HepG2 (cell line): ENCODE measurements at regions not wholly inside any gene's neighbourhood (a gene's known extent, or its start where the extent isn't known, plus 50 kb on each side); places are given as distances from the start of the nearest gene placed in this dataset.

Experiments used
- ATAC-seq: fragments of 200-7000 bp; cut with Tn5 transposase; 3 replicates; pipeline ENCODE4 v1.9.1; 2020; ENCODE audit warnings: mild to moderate bottlenecking, moderate library complexity
- BruUV-seq: library from RNA; stranded (reverse); fragments of 400-500 nt; replicated peaks from 2 replicates; lab custom pipeline; 2021; lab: Mats Ljungman, UMichigan
- CTCF ChIA-PET: fragments of 300-600 bp; formaldehyde crosslinking; extraction: SDS; loops from one replicate; lab custom pipeline; 2021; ENCODE audit warnings: low total read pairs, inconsistent platforms, low intra/inter-chr PET ratio; lab: Yijun Ruan, JAX
- POLR2A ChIA-PET: fragments of 350-600 bp; sonication (Branson Sonifier 250); formaldehyde crosslinking; loops from one replicate; lab custom pipeline; 2020; ENCODE audit warnings: antibody characterized with exemption, inconsistent platforms; lab: Yijun Ruan, JAX
- DNase-seq: peaks from one replicate; pipeline ENCODE4 v3.0.0-alpha.2; 2015; ENCODE audit warnings: low spot score
- FAIRE-seq: peaks from 3 replicates; lab custom pipeline; 2011; peaks lifted over from hg19 to GRCh38; lab: Jason Lieb, UNC
- H2AFZ ChIP-seq: one replicate; pipeline ENCODE4 v1.6.1; 2011; ENCODE audit warnings: low read length, inconsistent platforms
- H3K27ac ChIP-seq: fragments of 300-600 bp; 3 replicates; pipeline ENCODE4 v1.8.0; 2011; ENCODE audit warnings: mixed run types, mild to moderate bottlenecking, mixed read lengths, low read length, inconsistent platforms; ENCODE audit not compliant: insufficient read depth; ENCODE audit errors: extremely low read length
- H3K27me3 ChIP-seq, 2 experiments: fragments of 200-600 bp in 1 of 2; 2 replicates in 1 of 2; 3 replicates in 1 of 2; pipeline versions ENCODE4 v1.6.0 to v1.8.0; 2011; ENCODE audit warnings: low read length in 2 of 2, mild to moderate bottlenecking in 2 of 2, moderate library complexity in 2 of 2, inconsistent platforms in 1 of 2; ENCODE audit not compliant: insufficient read depth in 2 of 2, control insufficient read depth in 1 of 2
- H3K36me3 ChIP-seq, 2 experiments: fragments of 200-600 bp in 1 of 2; replicated peaks in 1 of 2; 2 replicates in 1 of 2; 3 replicates in 1 of 2; pipeline versions ENCODE4 v1.5.1 to v1.8.0; 2011; ENCODE audit warnings: low read length in 2 of 2, inconsistent platforms in 1 of 2; ENCODE audit not compliant: insufficient read depth in 2 of 2, control insufficient read depth in 1 of 2
- H3K4me1 ChIP-seq: 2 replicates; pipeline ENCODE4 v1.5.1; 2012; ENCODE audit warnings: low read length, inconsistent platforms; ENCODE audit not compliant: insufficient read depth
- H3K4me2 ChIP-seq: 2 replicates; pipeline ENCODE4 v1.6.0; 2011; ENCODE audit warnings: low read depth, low read length, inconsistent platforms
- H3K4me3 ChIP-seq, 3 experiments: fragments of 200-600 bp in 1 of 3; sonication (generic), shearing (Covaris generic) in 1 of 3; replicated peaks in 1 of 3; 2 replicates each; pipeline ENCODE4 v1.5.1; 2011 to 2016; ENCODE audit warnings: low read length in 3 of 3, inconsistent platforms in 2 of 3, low read depth in 2 of 3, mild to moderate bottlenecking in 2 of 3, control low read depth in 1 of 3, mixed read lengths in 1 of 3; ENCODE audit not compliant: insufficient read depth in 1 of 3
- H3K79me2 ChIP-seq: one replicate; pipeline ENCODE4 v1.6.1; 2011; ENCODE audit warnings: low read length, inconsistent platforms; ENCODE audit not compliant: insufficient read depth
- H3K9ac ChIP-seq: 2 replicates; pipeline ENCODE4 v1.6.0; 2011; ENCODE audit warnings: mild to moderate bottlenecking, low read depth, low read length, inconsistent platforms; ENCODE audit not compliant: insufficient read depth
- H3K9me3 ChIP-seq: 2 replicates; pipeline ENCODE4 v1.5.1; 2012; ENCODE audit warnings: mild to moderate bottlenecking, low read length
- H4K20me1 ChIP-seq: 2 replicates; pipeline ENCODE4 v1.6.0; 2011; ENCODE audit warnings: inconsistent platforms, mild to moderate bottlenecking, low read length, moderate library complexity; ENCODE audit not compliant: insufficient read depth
- GLI4 ChIP-seq: sonication (generic); formaldehyde crosslinking; IDR thresholded peaks from 2 replicates; pipeline ENCODE4 v1.5.1; 2020; ENCODE audit warnings: missing genetic modification reagents, mild to moderate bottlenecking, moderate library complexity, borderline replicate concordance
- IKZF4 ChIP-seq: sonication (generic); formaldehyde crosslinking; IDR thresholded peaks from 2 replicates; pipeline ENCODE4 v1.5.1; 2020; ENCODE audit warnings: borderline replicate concordance, mild to moderate bottlenecking, low read depth, missing genetic modification reagents; ENCODE audit errors: not compliant biosample characterization
- JUNB ChIP-seq: sonication (generic); formaldehyde crosslinking; IDR thresholded peaks from 2 replicates; pipeline ENCODE4 v1.8.0; 2022; ENCODE audit warnings: missing genetic modification reagents, mild to moderate bottlenecking, borderline replicate concordance
- MTF2 ChIP-seq: sonication (generic); formaldehyde crosslinking; IDR thresholded peaks from 2 replicates; pipeline ENCODE4 v1.5.0; 2020; ENCODE audit warnings: missing genetic modification reagents, borderline replicate concordance
- PHF21A ChIP-seq: sonication (generic); formaldehyde crosslinking; IDR thresholded peaks from 2 replicates; pipeline ENCODE4 v1.5.0; 2020; ENCODE audit warnings: mild to moderate bottlenecking, missing genetic modification reagents
- SKI ChIP-seq: fragments of 450-650 bp; IDR thresholded peaks from one replicate; pipeline ENCODE4 v1.6.1; 2018; ENCODE audit warnings: mild to moderate bottlenecking; ENCODE audit not compliant: partially characterized antibody
- ZIK1 ChIP-seq: sonication (generic); formaldehyde crosslinking; IDR thresholded peaks from 2 replicates; pipeline ENCODE4 v1.5.0; 2020; ENCODE audit warnings: mild to moderate bottlenecking, low read depth, missing genetic modification reagents, borderline replicate concordance
- ZMYM4 ChIP-seq: sonication (generic); formaldehyde crosslinking; IDR thresholded peaks from 2 replicates; pipeline ENCODE4 v1.8.1; 2023; ENCODE audit warnings: mild to moderate bottlenecking, missing genetic modification reagents
- WGBS: methylation state at CpG from one replicate; pipeline ENCODE4 v1.1.6; 2017; ENCODE audit warnings: low lambda C conversion rate; 5-methylcytosine and 5-hydroxymethylcytosine counted together
- in situ Hi-C: cut with HindIII; loops from 2 replicates; pipeline ENCODE4 v1.10.0; 2017; ENCODE audit warnings: low pct_unique_long_range_greater_than_20kb; ENCODE audit not compliant: extremely low pct_ligation_motif_present
- intact Hi-C: fragments of 100-400 bp; cut with micrococcal nuclease; formaldehyde crosslinking; loops from one replicate; pipeline ENCODE4 v1.10.0; 2022; ENCODE audit not compliant: unreplicated experiment
- TF ChIP-seq, protein P1 (sequence below): sonication (generic); formaldehyde crosslinking; IDR thresholded peaks from 2 replicates; pipeline ENCODE4 v1.5.0; 2020; ENCODE audit warnings: mild to moderate bottlenecking, missing genetic modification reagents
- TF ChIP-seq, protein P2 (sequence below): sonication (generic); formaldehyde crosslinking; IDR thresholded peaks from 2 replicates; pipeline ENCODE4 v1.8.1; 2023; ENCODE audit warnings: mild to moderate bottlenecking, missing genetic modification reagents
- TF ChIP-seq, protein P3 (sequence below): sonication (generic); formaldehyde crosslinking; IDR thresholded peaks from 2 replicates; pipeline ENCODE4 v1.4.0; 2020; ENCODE audit warnings: missing genetic modification reagents, borderline replicate concordance
- TF ChIP-seq, protein P4 (sequence below): sonication (generic); formaldehyde crosslinking; IDR thresholded peaks from 2 replicates; pipeline ENCODE4 v1.5.1; 2020; ENCODE audit warnings: mild to moderate bottlenecking, missing genetic modification reagents, moderate library complexity
- TF ChIP-seq, protein P5 (sequence below): sonication (generic); formaldehyde crosslinking; IDR thresholded peaks from 2 replicates; pipeline ENCODE4 v1.4.0; 2020; ENCODE audit warnings: mild to moderate bottlenecking, missing genetic modification reagents

DNA sequence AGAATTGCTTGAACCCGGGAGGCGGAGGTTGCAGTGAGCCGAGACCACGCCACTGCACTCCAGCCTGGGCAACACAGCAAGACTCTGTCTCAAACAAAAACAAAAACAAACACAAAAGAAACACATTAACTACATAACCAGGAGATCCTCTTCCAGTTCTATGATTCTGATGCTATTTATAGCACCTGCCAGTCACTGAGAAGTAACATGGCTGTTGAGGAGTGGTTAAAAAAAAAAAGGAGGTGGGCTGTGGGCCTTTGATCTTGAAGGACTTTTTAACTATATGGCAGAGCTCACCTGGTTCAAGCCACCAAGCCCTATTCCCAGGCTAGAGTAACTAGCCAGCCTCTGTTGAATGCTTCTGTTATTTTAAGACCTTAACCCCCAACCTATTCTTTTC lies 148.8 kb downstream of the ZBTB18 start:
- no peaks in the 10 kb centered on the region for H3K36me3 ChIP-seq
- in situ Hi-C loops (no loop called here), intact Hi-C loops (no loop called here)
- no peaks in the 10 kb centered on the region for H4K20me1 ChIP-seq
- H3K9ac ChIP-seq = no peak overlapping the region
- ATAC-seq (no peak), FAIRE-seq (no peak), DNase-seq (no peak)
- POLR2A ChIA-PET = no interaction called here
- H3K79me2 ChIP-seq = no peaks in the 10 kb centered on the region
- H3K4me1 ChIP-seq = no peaks in the 10 kb centered on the region
- peaks cover 3 to 20% of the 10 kb centered on the region in 2 experiments; a peak in 4 of 5 replicates for H3K27me3 ChIP-seq
- BruUV-seq = no TSS peak
- H2AFZ ChIP-seq = no peak overlapping the region
- H3K9me3 ChIP-seq = no peaks in the 10 kb centered on the region
- no peak overlapping the region for H3K27ac ChIP-seq
- H3K4me3 ChIP-seq = no peak overlapping the region
- H3K4me2 ChIP-seq = no peak overlapping the region
- CTCF ChIA-PET = no interaction called here
- 78% methylated on average over 4 of the region's 4 CpGs for WGBS
- no peak for TF ChIP-seq IKZF4
- no peak for TF ChIP-seq ZIK1 (CRISPR knock-in tag)
- TF ChIP-seq, protein P1, sequence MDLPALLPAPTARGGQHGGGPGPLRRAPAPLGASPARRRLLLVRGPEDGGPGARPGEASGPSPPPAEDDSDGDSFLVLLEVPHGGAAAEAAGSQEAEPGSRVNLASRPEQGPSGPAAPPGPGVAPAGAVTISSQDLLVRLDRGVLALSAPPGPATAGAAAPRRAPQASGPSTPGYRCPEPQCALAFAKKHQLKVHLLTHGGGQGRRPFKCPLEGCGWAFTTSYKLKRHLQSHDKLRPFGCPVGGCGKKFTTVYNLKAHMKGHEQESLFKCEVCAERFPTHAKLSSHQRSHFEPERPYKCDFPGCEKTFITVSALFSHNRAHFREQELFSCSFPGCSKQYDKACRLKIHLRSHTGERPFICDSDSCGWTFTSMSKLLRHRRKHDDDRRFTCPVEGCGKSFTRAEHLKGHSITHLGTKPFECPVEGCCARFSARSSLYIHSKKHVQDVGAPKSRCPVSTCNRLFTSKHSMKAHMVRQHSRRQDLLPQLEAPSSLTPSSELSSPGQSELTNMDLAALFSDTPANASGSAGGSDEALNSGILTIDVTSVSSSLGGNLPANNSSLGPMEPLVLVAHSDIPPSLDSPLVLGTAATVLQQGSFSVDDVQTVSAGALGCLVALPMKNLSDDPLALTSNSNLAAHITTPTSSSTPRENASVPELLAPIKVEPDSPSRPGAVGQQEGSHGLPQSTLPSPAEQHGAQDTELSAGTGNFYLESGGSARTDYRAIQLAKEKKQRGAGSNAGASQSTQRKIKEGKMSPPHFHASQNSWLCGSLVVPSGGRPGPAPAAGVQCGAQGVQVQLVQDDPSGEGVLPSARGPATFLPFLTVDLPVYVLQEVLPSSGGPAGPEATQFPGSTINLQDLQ = no peak
- TF ChIP-seq ZMYM4 = no peak
- TF ChIP-seq, protein P2, sequence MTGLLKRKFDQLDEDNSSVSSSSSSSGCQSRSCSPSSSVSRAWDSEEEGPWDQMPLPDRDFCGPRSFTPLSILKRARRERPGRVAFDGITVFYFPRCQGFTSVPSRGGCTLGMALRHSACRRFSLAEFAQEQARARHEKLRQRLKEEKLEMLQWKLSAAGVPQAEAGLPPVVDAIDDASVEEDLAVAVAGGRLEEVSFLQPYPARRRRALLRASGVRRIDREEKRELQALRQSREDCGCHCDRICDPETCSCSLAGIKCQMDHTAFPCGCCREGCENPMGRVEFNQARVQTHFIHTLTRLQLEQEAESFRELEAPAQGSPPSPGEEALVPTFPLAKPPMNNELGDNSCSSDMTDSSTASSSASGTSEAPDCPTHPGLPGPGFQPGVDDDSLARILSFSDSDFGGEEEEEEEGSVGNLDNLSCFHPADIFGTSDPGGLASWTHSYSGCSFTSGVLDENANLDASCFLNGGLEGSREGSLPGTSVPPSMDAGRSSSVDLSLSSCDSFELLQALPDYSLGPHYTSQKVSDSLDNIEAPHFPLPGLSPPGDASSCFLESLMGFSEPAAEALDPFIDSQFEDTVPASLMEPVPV (CRISPR knock-in tag) = no peak
- TF ChIP-seq JUNB = no peak
- TF ChIP-seq MTF2 (CRISPR knock-in tag) = no peak
- TF ChIP-seq GLI4 (CRISPR knock-in tag) = no peak
- TF ChIP-seq, protein P3, sequence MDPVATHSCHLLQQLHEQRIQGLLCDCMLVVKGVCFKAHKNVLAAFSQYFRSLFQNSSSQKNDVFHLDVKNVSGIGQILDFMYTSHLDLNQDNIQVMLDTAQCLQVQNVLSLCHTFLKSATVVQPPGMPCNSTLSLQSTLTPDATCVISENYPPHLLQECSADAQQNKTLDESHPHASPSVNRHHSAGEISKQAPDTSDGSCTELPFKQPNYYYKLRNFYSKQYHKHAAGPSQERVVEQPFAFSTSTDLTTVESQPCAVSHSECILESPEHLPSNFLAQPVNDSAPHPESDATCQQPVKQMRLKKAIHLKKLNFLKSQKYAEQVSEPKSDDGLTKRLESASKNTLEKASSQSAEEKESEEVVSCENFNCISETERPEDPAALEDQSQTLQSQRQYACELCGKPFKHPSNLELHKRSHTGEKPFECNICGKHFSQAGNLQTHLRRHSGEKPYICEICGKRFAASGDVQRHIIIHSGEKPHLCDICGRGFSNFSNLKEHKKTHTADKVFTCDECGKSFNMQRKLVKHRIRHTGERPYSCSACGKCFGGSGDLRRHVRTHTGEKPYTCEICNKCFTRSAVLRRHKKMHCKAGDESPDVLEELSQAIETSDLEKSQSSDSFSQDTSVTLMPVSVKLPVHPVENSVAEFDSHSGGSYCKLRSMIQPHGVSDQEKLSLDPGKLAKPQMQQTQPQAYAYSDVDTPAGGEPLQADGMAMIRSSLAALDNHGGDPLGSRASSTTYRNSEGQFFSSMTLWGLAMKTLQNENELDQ (CRISPR knock-in tag) = no peak
- no peak for TF ChIP-seq PHF21A (CRISPR knock-in tag)
- TF ChIP-seq, protein P4, sequence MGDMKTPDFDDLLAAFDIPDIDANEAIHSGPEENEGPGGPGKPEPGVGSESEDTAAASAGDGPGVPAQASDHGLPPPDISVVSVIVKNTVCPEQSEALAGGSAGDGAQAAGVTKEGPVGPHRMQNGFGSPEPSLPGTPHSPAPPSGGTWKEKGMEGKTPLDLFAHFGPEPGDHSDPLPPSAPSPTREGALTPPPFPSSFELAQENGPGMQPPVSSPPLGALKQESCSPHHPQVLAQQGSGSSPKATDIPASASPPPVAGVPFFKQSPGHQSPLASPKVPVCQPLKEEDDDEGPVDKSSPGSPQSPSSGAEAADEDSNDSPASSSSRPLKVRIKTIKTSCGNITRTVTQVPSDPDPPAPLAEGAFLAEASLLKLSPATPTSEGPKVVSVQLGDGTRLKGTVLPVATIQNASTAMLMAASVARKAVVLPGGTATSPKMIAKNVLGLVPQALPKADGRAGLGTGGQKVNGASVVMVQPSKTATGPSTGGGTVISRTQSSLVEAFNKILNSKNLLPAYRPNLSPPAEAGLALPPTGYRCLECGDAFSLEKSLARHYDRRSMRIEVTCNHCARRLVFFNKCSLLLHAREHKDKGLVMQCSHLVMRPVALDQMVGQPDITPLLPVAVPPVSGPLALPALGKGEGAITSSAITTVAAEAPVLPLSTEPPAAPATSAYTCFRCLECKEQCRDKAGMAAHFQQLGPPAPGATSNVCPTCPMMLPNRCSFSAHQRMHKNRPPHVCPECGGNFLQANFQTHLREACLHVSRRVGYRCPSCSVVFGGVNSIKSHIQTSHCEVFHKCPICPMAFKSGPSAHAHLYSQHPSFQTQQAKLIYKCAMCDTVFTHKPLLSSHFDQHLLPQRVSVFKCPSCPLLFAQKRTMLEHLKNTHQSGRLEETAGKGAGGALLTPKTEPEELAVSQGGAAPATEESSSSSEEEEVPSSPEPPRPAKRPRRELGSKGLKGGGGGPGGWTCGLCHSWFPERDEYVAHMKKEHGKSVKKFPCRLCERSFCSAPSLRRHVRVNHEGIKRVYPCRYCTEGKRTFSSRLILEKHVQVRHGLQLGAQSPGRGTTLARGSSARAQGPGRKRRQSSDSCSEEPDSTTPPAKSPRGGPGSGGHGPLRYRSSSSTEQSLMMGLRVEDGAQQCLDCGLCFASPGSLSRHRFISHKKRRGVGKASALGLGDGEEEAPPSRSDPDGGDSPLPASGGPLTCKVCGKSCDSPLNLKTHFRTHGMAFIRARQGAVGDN (CRISPR knock-in tag) = no peak
- no peak for TF ChIP-seq SKI
- TF ChIP-seq, protein P5, sequence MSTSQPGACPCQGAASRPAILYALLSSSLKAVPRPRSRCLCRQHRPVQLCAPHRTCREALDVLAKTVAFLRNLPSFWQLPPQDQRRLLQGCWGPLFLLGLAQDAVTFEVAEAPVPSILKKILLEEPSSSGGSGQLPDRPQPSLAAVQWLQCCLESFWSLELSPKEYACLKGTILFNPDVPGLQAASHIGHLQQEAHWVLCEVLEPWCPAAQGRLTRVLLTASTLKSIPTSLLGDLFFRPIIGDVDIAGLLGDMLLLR = no peak
